ENCODE measurements at regions not wholly inside any gene's neighbourhood (a gene's known extent, or its start where the extent isn't known, plus 50 kb on each side); places are given as distances from the start of the nearest gene placed in this dataset.
"Not testable (repeated sequence)": the region's sequence is repeated elsewhere in the genome, so short reads cannot be mapped to it uniquely, and the experiment has no call there.

DNA sequence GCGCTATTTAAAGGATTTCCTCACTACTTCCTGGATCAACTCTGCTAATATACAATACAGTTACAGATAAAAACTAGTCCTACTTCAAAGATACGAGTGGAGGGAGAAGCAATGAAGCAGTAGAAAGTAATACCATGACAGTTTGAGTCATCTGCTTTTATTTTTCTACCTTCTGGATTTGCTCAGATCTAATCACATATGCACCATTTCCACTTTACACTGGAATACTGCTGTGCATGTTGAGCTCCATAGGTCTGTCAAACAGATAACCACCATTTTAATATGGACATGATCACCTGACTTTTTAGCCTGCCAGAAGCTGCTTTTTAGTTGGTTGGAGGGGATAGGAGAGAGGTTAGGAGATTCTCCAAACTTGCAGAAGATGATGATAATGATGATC lies 92.5 kb downstream of the MMUT start:
- DNase-seq, result no peak

DNA sequence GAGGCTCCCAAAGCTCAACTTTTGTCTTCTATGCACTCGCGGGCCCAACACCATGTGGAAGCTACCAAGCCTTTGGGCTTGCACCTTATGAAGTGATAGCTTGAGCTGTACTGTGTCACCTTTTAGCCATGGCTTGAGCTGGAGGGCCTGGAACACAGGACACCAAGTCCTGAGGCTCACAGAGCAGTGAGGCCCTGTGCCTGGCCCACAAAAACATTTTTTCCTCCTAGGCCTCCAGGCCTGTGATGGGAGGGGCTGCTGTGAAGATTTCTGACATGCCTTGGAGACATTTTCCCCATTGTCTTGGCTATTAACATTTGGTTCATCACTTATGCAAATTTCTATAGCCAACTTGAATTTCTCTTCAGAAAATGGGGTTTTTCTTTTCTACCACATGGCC lies 96.5 kb downstream of the MMUT start:
- no peak for DNase-seq

DNA sequence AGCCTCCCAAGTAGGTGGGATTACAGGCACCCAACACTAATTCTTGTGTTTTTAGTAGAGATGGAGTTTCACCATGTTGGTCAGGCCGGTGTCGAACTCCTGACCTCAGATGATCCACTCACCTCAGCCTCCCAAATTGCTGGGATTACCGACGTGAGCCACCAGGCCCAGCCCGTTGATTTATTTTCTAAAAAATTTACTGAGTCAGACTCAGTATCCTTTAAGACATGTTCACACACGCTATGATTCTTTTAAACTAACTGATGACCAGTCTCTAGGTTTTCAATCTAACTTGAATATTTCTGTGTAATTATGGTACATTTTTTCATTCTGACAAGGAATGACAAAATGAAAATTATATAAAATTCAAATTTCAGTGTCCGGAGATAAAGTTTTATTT lies 114.5 kb downstream of the MMUT start:
- DNase-seq, result no peak

DNA sequence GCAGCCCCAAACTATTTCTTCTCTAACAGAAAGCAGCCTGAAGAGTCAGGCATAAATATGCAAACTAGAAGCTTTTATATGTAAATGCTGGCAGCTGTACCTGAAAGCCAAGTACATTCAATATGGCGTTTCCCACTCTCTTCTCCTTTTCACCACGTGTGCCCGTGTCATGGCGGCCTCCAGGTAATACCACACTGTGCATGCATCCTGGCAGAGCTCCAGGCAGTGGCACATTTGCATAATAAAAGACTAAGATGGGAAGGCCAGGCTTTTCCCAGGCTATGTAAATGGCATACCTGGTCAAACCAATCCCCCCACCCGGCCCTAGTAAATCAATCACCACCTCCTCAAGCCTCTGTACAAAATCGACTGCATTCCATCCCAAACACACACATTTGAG lies 120.6 kb downstream of the MMUT start:
- DNase-seq, result peak; percentile 73

DNA sequence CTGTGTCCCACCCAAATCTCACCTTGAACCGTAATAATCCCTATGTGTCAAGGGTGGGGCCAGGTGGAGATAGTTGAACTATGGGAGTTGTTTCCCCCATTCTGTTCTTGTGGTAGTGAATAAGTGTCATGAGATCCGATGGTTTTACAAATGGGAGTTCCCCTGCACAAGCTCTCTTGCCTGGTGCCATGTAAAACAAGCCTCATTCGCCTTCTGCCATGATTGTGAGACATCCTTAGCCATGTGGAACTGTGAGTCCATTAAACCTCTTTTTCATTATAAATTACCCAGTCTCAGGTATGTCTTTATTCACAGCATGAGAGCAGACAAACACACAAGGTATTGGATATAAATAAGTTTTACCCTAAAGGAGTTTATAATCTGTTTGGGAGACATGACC lies 121.2 kb downstream of the MMUT start:
- DNase-seq, result no peak

DNA sequence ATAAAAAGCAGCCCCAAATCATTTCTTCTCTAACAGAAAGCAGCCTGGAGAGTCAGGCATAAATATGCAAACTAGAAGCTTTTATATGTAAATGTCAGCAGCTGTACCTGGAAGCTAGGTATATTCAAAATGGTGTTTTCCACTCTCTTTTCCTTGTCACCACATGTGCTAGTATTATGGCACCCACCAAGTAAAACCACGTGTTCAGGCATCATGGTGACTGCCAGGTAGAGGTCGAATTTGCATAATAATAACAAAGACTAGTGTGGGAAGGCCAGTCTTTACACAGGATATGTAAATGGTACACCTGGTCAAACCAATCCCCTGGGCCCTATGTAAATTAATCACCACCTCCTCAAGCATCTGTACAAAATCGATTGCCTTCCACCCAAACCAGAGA lies 124.0 kb downstream of the MMUT start:
- DNase-seq, result no peak

DNA sequence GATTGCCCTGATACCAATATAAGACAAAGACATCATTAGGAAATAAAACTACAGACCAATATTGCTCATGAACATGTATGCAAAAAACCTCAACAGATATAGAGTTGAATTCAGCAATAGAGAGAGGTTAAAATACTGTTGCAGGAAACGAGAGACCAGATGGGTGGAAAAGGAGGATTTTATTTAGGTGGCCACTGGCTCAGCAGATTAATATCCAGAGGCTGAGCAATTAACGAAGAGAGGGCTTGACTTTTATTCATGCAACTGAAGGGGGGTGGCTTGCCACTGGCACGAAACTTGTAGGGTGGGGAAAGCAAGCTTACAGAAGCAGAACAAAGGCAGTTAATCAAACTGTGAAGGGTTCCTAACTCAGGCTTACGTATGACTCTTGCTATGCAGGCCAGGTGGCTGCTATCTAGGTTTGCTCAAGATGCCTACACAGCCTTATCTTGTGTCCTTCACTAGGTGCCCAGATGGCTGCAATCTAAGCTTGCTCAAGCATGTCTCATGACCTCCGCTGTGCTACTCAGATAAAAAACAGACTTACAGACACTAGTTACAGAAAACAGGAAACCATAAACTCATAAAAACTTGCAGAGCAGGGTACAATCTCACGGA lies 126.4 kb downstream of the MMUT start:
- no peak for DNase-seq

DNA sequence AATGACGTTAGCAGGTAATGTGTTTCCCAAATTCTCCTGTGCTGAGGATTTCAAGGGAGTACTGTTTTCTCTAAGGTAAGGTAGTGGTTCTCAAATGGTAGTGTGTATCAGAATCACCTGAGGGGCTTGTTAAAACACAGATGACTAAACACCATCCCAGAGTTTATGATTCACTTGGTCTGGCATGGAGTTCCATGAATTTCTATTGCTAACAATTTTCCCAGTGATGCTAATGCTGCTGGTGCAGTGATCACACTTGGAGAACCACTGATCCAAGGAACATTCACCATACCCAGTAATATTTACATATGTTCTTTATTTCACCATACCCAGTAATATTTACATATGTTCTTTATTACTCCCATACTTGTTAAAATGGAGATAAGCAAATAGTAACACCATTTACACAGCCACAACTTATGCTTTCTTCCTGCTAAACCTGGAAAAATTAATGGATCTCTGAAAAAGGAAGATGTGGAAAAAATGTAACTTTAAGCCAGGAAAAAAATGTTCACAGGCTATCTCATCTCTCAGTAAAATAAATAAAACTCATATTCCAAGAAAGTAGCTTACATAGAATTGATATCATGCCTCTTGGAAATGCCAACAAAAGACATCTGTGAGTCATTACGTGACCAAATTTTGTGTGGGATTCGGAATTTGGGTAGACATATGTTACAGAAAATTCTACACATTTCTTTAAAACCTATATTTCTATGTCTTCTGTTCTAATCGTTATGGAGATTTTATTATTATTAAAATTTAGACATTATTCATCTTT lies 129.5 kb downstream of the MMUT start:
- DNase-seq, result no peak

DNA sequence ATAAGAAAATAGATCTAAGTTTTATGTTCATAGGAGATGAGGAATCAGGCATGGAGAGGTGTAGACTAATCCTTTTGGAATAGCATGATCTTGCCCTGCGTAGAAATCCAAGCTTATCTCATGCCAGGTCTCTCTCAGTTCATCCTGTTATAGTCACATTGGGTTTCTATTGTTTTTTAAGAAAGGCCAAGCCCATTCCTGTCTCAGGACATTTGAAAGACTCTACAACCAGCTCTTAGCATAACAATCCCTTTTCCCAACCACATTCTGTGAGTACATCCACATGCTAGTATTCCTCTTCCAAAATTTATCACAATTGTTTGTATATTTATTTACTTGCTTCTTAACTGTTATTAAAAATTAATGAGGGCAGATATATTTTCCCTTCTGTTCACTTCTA lies 130.3 kb downstream of the MMUT start:
- no peak for DNase-seq

DNA sequence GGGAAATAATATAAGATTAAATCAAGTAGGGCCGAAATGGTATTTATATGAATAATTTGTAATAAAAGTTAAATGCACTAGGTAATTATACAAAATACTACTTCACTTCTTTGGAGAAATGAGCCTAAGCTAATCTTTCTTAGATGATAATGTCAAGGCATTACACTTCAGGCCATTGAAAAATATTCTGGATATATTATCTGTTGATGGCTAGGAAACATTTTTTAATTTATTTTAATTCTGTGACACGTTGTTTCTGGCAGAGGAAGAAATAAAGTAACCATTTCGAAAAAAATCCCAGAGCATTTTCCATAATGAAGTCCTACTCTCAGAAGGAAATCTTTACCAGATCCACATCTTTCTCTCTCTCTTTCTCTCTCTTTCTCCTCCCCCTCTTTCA lies 133.9 kb downstream of the MMUT start:
- no peak for DNase-seq

DNA sequence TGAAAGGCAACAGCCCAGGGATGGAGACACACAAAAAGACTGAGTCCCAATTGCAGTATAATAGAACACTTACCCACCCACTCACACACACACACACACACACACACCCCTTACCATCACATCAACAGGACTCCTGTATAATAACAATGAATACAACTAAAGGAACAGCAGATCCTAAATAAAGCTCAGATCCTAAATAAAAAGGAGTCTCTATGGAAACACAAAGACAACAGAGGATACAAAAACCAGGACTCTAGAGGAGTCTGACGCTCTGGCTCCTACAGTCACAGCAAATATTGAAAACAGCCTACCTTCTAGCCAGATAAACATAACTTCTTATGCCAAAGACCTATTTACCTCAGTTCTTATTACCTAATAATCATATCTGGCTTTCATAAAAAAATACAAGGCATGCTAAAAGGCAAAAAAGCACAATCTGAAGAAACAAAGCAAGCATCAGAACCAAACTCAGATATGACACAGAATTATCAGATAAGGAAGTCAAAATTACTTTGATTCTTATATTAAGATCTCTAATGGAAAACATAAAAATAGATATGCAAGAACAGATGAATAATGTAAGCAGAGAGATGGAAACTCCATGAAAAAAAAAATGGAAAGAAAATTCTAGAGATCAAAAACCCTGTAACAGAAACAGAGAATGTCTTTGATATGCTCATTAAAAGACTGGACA lies 134.9 kb downstream of the MMUT start:
- DNase-seq, result no peak

DNA sequence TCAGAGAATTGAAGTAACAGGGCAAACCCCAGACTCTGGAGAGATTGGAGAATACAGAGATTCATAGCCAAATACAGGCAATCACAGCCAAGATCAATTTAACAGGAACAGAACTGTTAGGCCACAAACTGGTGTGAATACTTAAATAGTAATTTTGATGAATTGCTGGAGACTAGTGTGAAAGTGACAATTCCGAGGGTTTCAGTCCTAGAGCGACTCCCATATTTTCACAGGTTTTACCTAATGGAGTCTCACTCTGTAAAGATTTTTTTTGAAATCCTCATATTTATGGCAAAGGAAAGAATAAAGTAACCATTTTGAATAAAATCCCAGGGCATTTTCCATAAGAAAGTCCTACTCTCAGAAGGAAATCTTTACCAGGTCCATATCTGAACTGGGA lies 135.5 kb downstream of the MMUT start:
- no peak for DNase-seq

DNA sequence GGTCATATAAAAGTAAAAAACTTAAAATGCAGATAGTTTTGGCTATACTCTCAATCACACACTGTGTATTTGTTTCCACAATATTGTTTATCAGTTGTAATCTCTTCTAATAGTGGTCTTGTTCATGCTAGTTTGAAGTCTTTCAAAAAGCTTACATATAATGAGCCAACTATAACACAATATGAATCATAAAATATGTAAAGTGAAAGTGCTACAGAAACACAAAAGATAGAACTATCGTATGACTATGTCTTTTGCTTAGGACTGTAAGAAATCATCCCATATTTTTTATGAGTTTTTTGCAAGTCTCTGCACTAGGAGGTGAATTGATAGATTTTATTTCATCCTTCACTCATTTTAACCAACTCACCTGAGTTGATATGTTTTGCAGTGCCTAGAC lies 136.0 kb downstream of the MMUT start:
- DNase-seq, result no peak

DNA sequence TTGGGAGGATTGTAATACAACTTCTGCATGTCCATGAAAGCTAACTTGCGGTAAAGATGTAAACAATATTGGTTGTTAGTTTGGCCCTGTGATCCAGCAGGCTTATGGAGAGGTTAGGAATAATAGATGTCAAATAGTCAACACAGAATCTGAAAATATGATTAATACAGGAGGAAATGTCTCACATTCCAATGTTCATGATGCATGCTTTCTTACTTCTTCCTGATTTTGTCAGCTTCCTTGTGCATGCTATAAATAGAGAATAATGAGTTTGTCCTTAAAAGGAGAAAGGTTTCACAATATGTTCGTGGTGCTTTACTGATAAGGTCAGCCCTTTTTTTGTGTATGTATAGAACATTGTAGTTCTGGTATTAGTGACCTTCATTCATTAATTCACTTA lies 136.7 kb downstream of the MMUT start:
- no peak for DNase-seq

DNA sequence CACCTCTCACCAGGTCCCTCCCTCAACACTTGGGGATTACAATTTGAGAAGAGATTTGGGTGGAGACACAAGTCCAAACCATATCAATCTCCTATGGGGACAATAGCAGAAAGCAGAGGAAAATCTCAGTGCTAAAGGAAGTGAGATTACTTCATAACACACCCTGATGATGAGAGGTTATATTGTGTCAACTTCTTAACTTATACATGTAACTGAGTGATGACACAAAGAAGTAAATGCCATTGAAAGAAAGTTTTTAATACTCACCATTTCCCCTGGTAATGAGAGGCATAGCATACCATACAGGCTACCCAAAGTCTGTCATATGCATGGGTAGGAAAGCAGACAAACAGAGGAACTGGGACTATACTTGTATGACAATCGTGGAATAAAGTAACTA lies 137.2 kb downstream of the MMUT start:
- no peak for DNase-seq

DNA sequence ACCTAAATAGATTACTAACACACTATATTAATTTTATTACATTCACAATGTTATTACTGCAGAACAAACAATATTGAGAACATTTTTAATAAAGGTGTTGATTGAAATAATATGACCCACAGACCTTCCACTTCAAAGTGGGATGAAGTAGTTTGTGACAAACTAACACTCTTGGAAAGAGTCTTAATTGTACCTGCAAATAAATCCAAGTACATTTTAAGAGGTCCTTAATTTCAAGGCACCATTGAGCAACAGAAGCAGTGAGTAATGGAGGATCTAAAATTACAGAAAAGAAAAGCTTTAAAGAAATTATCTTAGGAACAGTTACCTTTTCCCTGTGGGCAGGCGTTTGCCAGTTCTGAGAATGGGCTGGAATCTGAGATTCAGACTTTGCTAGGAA lies 140.2 kb downstream of the MMUT start:
- DNase-seq, result no peak

DNA sequence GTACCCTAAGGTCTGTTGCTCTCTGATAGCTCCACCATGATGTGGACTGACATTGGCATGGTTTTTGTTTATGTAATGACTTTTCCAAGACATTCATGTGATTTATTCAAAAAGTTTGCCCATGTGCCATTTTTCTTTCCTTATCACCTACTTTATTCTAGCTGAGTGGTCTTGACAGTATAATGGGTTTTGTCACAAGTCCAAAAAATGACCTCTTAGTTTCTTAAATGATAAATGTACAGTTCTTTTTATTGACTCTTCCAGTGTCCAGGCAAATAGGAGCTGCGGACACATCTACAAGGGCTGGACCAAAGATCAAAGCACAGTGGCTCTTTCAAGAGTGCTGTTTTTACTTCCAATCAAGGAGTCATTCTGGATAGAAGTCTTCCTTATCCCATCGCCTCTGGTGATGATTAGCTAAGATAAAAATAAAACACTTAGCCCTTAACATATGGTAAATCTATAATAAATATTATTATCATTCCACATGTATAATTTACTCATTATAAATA lies 141.4 kb downstream of the MMUT start:
- DNase-seq, result no peak

DNA sequence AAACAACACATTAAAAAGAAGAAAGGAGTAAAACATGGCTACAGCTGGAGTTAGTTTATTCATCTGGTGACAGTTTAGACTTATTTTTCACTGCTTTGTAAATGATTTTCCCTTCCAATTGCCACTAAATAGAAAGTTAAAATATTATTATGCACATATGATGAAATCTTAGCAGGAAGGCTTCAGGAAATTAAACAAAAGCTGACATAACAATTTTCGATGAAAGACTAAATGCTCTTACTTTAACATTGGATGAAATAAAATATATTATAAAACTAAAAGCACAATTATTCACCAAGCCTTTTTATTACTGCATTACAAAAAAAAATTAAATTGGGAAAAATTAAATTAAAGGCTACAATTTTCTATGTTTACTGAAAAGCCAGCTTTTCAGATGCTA lies 158.0 kb downstream of the MMUT start:
- no peak for DNase-seq

DNA sequence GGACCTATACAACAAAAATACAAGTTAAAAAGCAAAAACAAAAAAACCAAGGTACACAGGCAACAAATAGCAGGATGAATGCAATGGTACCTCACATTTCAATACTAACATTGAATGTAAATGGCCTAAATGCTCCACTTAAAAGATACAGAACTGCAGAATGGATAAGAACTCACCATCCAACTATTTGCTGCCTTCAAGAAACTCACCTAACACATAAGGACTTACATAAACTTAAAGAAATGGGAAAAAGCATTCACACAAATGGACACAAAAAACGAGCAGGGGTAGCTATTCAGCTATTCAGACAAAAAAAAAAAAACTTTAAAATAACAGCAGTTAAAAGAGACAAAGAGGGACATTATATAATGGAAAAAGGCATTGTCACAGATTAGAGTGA lies 158.7 kb downstream of the MMUT start:
- not testable (repeated sequence) for DNase-seq

DNA sequence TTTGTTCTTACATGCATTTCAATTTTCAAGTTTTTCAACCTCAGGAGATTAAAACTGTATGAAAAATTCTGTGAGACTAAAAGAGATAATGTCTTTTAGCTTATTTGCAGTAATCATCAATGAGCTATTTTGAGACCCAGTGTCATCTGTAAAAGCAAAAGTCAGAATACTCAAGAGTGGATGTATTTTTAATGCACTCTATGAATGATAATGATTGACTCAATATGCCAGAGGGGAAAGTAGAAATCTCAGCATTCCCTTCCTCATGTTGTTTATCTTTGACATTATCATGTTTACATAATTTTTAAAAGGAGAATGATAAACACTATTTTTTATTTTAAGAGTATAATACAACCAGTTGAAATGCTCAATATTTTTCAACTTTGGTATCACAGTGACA lies 162.1 kb downstream of the MMUT start:
- DNase-seq, result no peak

DNA sequence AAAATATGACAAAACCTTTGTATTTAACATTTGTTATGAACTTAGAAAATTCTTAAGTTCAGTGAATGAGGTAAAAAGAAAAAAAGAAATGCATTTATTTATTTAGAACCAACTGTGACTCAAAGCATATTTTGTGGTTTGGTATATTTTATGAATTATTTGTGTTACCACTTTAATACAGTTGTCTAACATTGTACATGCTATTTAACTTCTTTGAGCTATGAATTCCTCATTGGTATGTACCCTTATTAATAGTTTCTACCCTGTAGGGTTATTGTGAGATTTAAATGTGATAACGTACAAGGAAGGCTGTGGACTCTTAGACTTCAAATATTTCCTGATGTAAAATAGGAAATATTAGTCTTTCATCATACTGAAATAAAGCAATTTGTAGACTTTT lies 162.6 kb downstream of the MMUT start:
- DNase-seq, result no peak

DNA sequence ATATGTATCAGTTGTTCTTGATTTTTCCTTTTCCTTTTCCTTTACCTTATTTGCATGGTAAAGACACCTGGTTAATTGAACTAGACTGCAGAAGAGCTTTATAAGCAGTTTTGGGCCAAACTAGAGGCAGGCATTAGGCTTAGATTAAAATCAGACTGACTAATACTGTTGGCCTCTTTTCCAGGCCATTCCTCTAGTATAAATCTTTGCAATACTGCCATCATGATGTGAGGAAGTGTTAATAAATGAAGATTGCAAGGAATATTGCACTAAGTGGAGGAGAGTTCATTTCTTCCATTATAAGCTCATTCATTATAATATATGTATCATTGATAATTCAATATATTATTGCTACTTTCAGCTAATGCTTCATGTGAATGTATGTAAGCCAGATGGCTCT lies 163.8 kb downstream of the MMUT start:
- no peak for DNase-seq

DNA sequence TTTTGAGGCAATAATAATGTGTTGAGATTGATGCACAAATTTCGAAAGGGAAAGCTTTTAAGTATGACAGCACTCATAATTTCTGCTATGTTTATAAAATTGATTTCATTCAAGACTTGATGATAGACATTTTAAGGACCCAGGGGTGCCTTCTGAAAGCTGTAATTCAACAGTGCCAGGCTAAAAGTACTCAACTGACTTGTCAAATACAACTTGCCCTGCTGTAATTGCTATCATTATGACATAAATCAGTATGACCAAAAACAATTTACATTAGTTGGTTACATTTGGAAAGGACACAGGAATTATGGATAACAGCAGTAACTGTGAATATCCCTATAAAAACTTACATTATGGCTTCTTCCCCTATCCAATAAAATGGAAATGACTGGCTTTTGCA lies 178.9 kb downstream of the MMUT start:
- DNase-seq, result no peak

All from NCI-H510A (cell line).